HCT116 (cell line): ENCODE measurements at regions not wholly inside any gene's neighbourhood (a gene's known extent, or its start where the extent isn't known, plus 50 kb on each side); places are given as distances from the start of the nearest gene placed in this dataset.

Experiments
- ATAC-seq: fragments of 200-7000 bp; cut with Tn5 transposase; 2 replicates; pipeline ENCODE4 v1.9.1; 2020; ENCODE audit warnings: mild to moderate bottlenecking, moderate library complexity
- BruUV-seq: library from RNA; stranded (reverse); fragments of 400-500 nt; replicated peaks from 2 replicates; lab custom pipeline; 2021; lab: Mats Ljungman, UMichigan
- CTCF ChIA-PET: fragments of 300-600 bp; sonication (Branson Sonifier 250); formaldehyde crosslinking; loops from one replicate; lab custom pipeline; 2021; ENCODE audit warnings: antibody characterized with exemption; lab: Charles Lee
- POLR2A ChIA-PET: fragments of 300-600, 350-600 bp; sonication (Branson Sonifier 250); formaldehyde crosslinking; loops from one replicate; lab custom pipeline; 2021; ENCODE audit warnings: antibody characterized with exemption; lab: Charles Lee
- RAD21 ChIA-PET, 2 experiments: fragments of 300-600 bp; sonication (Branson Sonifier 250); formaldehyde crosslinking; loops; one replicate each; lab custom pipeline; 2023; ENCODE audit warnings: low total read pairs in 2 of 2; ENCODE audit not compliant: uncharacterized antibody in 2 of 2, unreplicated experiment in 2 of 2, low non-redundant PET in 1 of 2; lab: Charles Lee
- DNase-seq: peaks from one replicate; pipeline ENCODE4 v3.0.0-alpha.2; 2010; ENCODE audit warnings: low read depth, low spot score
- H2AFZ ChIP-seq: fragments of 200-600 bp; shearing (Covaris generic), sonication (generic); 2 replicates; pipeline ENCODE4 v1.6.1; 2017; ENCODE audit warnings: low read depth, mixed run types, mixed read lengths, antibody characterized with exemption, low read length; ENCODE audit not compliant: poor library complexity, severe bottlenecking
- H3K27ac ChIP-seq: 2 replicates; pipeline ENCODE4 v1.5.1; 2012; ENCODE audit warnings: low read depth, low read length
- H3K27me3 ChIP-seq: fragments of 200-600 bp; sonication (generic); 2 replicates; pipeline ENCODE4 v1.6.1; 2016; ENCODE audit warnings: mixed run types, low read length, mixed read lengths; ENCODE audit not compliant: insufficient read depth
- H3K36me3 ChIP-seq, 2 experiments: fragments of 200-500 bp in 1 of 2; fragments of 200-600 bp in 1 of 2; sonication (Bioruptor generic) in 1 of 2; sonication (generic) in 1 of 2; 2 replicates each; pipeline versions ENCODE4 v1.5.1 to v1.6.1; 2014 to 2016; ENCODE audit warnings: low read length in 2 of 2, inconsistent platforms in 1 of 2, mixed read lengths in 1 of 2, mixed run types in 1 of 2; ENCODE audit not compliant: insufficient read depth in 2 of 2, control insufficient read depth in 1 of 2
- H3K4me1 ChIP-seq, 2 experiments: fragments of 200-600 bp in 1 of 2; sonication (generic) in 1 of 2; 2 replicates each; pipeline versions ENCODE4 v1.5.1 to v1.6.1; 2012 to 2017; ENCODE audit warnings: low read length in 2 of 2, inconsistent platforms in 1 of 2, mild to moderate bottlenecking in 1 of 2, mixed read lengths in 1 of 2, mixed run types in 1 of 2, moderate library complexity in 1 of 2; ENCODE audit not compliant: insufficient read depth in 2 of 2, control insufficient read depth in 1 of 2
- H3K4me2 ChIP-seq: fragments of 200-600 bp; sonication (generic); 2 replicates; pipeline ENCODE4 v1.6.1; 2017; ENCODE audit warnings: mixed run types, low read length, mixed read lengths
- H3K4me3 ChIP-seq, 2 experiments: fragments of 200-600 bp in 1 of 2; sonication (generic) in 1 of 2; replicated peaks in 1 of 2; 2 replicates each; pipeline ENCODE4 v1.5.1; 2011 to 2016; ENCODE audit warnings: low read length in 2 of 2, control low read depth in 1 of 2, low read depth in 1 of 2, mild to moderate bottlenecking in 1 of 2, mixed read lengths in 1 of 2, mixed run types in 1 of 2
- H3K79me2 ChIP-seq: fragments of 200-600 bp; sonication (generic); 2 replicates; pipeline ENCODE4 v1.6.1; 2017; ENCODE audit warnings: mild to moderate bottlenecking, mixed run types, low read length, moderate library complexity, mixed read lengths; ENCODE audit not compliant: insufficient read depth
- H3K9ac ChIP-seq: fragments of 200-600 bp; sonication (generic); 2 replicates; pipeline ENCODE4 v1.6.1; 2016; ENCODE audit warnings: low read length, mixed read lengths
- H3K9me2 ChIP-seq: fragments of 200-600 bp; sonication (generic), shearing (Covaris generic); 2 replicates; pipeline ENCODE4 v1.6.1; 2017; ENCODE audit warnings: mixed run types, mild to moderate bottlenecking, moderate library complexity; ENCODE audit not compliant: insufficient read depth
- H3K9me3 ChIP-seq, 2 experiments: fragments of 200-500 bp in 1 of 2; fragments of 200-600 bp in 1 of 2; sonication (Bioruptor generic) in 1 of 2; sonication (generic) in 1 of 2; 2 replicates each; pipeline ENCODE4 v1.6.1; 2014 to 2017; ENCODE audit warnings: low read length in 2 of 2, mixed read lengths in 2 of 2, inconsistent platforms in 1 of 2, low read depth in 1 of 2, mild to moderate bottlenecking in 1 of 2, mixed run types in 1 of 2, moderate library complexity in 1 of 2; ENCODE audit not compliant: control insufficient read depth in 1 of 2, insufficient read depth in 1 of 2
- H4K20me1 ChIP-seq: fragments of 200-600 bp; sonication (generic), shearing (Covaris generic); 2 replicates; pipeline ENCODE4 v1.6.1; 2017; ENCODE audit warnings: mixed run types, mild to moderate bottlenecking, moderate library complexity; ENCODE audit not compliant: insufficient read depth
- EZH2 ChIP-seq: fragments of 200-600 bp; sonication (generic); IDR thresholded peaks from 2 replicates; pipeline ENCODE4 v1.6.1; 2017; ENCODE audit warnings: antibody characterized with exemption, mixed run types
- EZH2phosphoT487 ChIP-seq: fragments of 200-600 bp; IDR thresholded peaks from 2 replicates; pipeline ENCODE4 v1.6.1; 2018; ENCODE audit warnings: antibody characterized with exemption, borderline replicate concordance
- POLR2A ChIP-seq: IDR thresholded peaks from 2 replicates; pipeline ENCODE4 v1.7.0; 2011; ENCODE audit warnings: borderline replicate concordance; ENCODE audit not compliant: insufficient read depth, insufficient read length; ENCODE audit errors: extremely low read depth
- SIN3A ChIP-seq: IDR thresholded peaks from 2 replicates; pipeline ENCODE4 v1.6.1; 2012; ENCODE audit warnings: low read depth
- SP1 ChIP-seq: IDR thresholded peaks from 2 replicates; pipeline ENCODE4 v1.6.1; 2012; ENCODE audit warnings: low read depth
- TCF7L2 ChIP-seq: IDR thresholded peaks from 2 replicates; pipeline ENCODE4 v1.7.0; 2011; ENCODE audit warnings: borderline replicate concordance, inconsistent platforms; ENCODE audit not compliant: insufficient read depth, insufficient read length; ENCODE audit errors: extremely low read depth
- YY1 ChIP-seq: IDR thresholded peaks from 2 replicates; pipeline ENCODE4 v1.6.1; 2011; ENCODE audit warnings: low read length, low read depth, moderate library complexity, mild to moderate bottlenecking; ENCODE audit not compliant: insufficient replicate concordance; ENCODE audit errors: extremely low read depth
- ZFX ChIP-seq: fragments of 450-650 bp; IDR thresholded peaks from 2 replicates; pipeline ENCODE4 v1.6.1; 2017
- ZNF274 ChIP-seq: fragments of 200-500 bp; sonication (Bioruptor generic); IDR thresholded peaks from 2 replicates; pipeline ENCODE4 v1.6.1; 2014; ENCODE audit warnings: mild to moderate bottlenecking, low read depth, low read length, inconsistent platforms
- intact Hi-C: fragments of 100-400 bp; cut with micrococcal nuclease; formaldehyde crosslinking; loops from 2 replicates; pipeline ENCODE4 v1.10.0; 2022
- TF ChIP-seq, protein P1 (sequence below): IDR thresholded peaks from 2 replicates; pipeline ENCODE4 v1.6.1; 2012; ENCODE audit warnings: low read depth
- TF ChIP-seq, protein P2 (sequence below): IDR thresholded peaks from 2 replicates; pipeline ENCODE4 v1.6.1; 2012

DNA sequence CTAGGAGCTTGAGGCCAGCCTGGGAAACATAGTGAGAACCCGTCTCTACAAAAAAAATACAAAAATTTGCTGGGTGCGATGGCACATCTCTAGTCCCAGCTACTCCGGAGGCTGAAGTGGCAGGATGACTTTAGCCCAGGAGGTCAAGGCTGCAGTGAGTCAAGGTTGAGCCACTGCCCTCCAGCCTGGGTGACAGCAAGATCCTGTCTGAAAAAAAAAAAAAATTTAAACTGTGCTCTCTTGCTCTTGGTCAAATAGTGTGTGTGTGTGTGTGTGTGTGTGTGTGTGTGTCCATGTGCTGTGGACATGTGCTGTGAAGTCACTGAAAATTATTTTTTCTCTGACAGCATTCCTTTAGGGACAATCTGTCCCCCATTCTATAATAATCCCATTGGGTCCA, 62.1 kb upstream of the TCF7L2 start:
- Histone ChIP-seq H3K4me3 (no peak overlapping the region), H4K20me1 (no peaks in the 10 kb centered on the region), H3K36me3 (peaks cover 0 to 1% of the 10 kb centered on the region in 2 experiments; a peak in 1 of 4 replicates), H3K4me2 (no peak overlapping the region), H3K9ac (no peak overlapping the region), H3K27ac (no peak overlapping the region), H3K9me2 (no peaks in the 10 kb centered on the region)
- DNase-seq (no peak), ATAC-seq (no peak)
- intact Hi-C loops = no loop called here
- ChIA-PET CTCF (no interaction called here), POLR2A (no interaction called here), RAD21 (no interaction called here)
- BruUV-seq = no TSS peak
- no peak for TF ChIP-seq EZH2
- TF ChIP-seq SIN3A = no peak
- TF ChIP-seq, protein P1, sequence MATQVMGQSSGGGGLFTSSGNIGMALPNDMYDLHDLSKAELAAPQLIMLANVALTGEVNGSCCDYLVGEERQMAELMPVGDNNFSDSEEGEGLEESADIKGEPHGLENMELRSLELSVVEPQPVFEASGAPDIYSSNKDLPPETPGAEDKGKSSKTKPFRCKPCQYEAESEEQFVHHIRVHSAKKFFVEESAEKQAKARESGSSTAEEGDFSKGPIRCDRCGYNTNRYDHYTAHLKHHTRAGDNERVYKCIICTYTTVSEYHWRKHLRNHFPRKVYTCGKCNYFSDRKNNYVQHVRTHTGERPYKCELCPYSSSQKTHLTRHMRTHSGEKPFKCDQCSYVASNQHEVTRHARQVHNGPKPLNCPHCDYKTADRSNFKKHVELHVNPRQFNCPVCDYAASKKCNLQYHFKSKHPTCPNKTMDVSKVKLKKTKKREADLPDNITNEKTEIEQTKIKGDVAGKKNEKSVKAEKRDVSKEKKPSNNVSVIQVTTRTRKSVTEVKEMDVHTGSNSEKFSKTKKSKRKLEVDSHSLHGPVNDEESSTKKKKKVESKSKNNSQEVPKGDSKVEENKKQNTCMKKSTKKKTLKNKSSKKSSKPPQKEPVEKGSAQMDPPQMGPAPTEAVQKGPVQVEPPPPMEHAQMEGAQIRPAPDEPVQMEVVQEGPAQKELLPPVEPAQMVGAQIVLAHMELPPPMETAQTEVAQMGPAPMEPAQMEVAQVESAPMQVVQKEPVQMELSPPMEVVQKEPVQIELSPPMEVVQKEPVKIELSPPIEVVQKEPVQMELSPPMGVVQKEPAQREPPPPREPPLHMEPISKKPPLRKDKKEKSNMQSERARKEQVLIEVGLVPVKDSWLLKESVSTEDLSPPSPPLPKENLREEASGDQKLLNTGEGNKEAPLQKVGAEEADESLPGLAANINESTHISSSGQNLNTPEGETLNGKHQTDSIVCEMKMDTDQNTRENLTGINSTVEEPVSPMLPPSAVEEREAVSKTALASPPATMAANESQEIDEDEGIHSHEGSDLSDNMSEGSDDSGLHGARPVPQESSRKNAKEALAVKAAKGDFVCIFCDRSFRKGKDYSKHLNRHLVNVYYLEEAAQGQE = no peak
- TF ChIP-seq, protein P2, sequence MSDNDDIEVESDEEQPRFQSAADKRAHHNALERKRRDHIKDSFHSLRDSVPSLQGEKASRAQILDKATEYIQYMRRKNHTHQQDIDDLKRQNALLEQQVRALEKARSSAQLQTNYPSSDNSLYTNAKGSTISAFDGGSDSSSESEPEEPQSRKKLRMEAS = no peak
- TF ChIP-seq TCF7L2 = no peak
- no peak for TF ChIP-seq YY1
- no peak for TF ChIP-seq ZFX
- TF ChIP-seq POLR2A = no peak
- no peak for TF ChIP-seq EZH2phosphoT487
- TF ChIP-seq SP1 = no peak
- TF ChIP-seq ZNF274 = no peak
- TF ChIP-seq, all 23 proteins: peak for 0
- H2AFZ ChIP-seq = no peak overlapping the region
- no peaks in the 10 kb centered on the region for H3K9me3 ChIP-seq
- no peaks in the 10 kb centered on the region for H3K27me3 ChIP-seq
- H3K79me2 ChIP-seq = no peaks in the 10 kb centered on the region
- H3K4me1 ChIP-seq = no peaks in the 10 kb centered on the region
